RWPE2 (cell line): ENCODE measurements at regions not wholly inside any gene's neighbourhood (a gene's known extent, or its start where the extent isn't known, plus 50 kb on each side); places are given as distances from the start of the nearest gene placed in this dataset.

Experiments
- ATAC-seq: fragments of 200-7000 bp; cut with Tn5 transposase; 3 replicates; pipeline ENCODE4 v1.9.1; 2021; ENCODE audit warnings: low read depth
- DNase-seq: peaks from one replicate; pipeline ENCODE4 v3.0.0-alpha.2; 2020; ENCODE audit warnings: low spot score
- H3K27ac ChIP-seq: fragments of 450-650 bp; 2 replicates; pipeline ENCODE4 v1.5.1; 2017; ENCODE audit warnings: mild to moderate bottlenecking; ENCODE audit not compliant: poor library complexity, severe bottlenecking
- H3K27me3 ChIP-seq: fragments of 250-450 bp; sonication (Bioruptor Pico); 2 replicates; pipeline ENCODE4 v1.5.1; 2021; ENCODE audit warnings: mild to moderate bottlenecking, moderate library complexity; ENCODE audit not compliant: insufficient read depth, poor library complexity, severe bottlenecking
- H3K36me3 ChIP-seq: fragments of 250-450 bp; sonication (Bioruptor Pico); 2 replicates; pipeline ENCODE4 v1.5.1; 2020; ENCODE audit warnings: low read depth, mild to moderate bottlenecking, moderate library complexity
- H3K4me1 ChIP-seq: fragments of 250-450 bp; sonication (Bioruptor Pico); 2 replicates; pipeline ENCODE4 v1.5.1; 2021; ENCODE audit warnings: mild to moderate bottlenecking, moderate library complexity; ENCODE audit not compliant: insufficient read depth, poor library complexity, severe bottlenecking
- H3K4me3 ChIP-seq: fragments of 250-450 bp; sonication (Bioruptor Pico); 2 replicates; pipeline ENCODE4 v1.5.1; 2021; ENCODE audit warnings: mild to moderate bottlenecking, moderate library complexity; ENCODE audit not compliant: severe bottlenecking
- H3K9me3 ChIP-seq: fragments of 250-450 bp; sonication (Bioruptor Pico); 2 replicates; pipeline ENCODE4 v1.5.1; 2021; ENCODE audit warnings: mild to moderate bottlenecking, moderate library complexity; ENCODE audit not compliant: severe bottlenecking
- TF ChIP-seq, protein P1 (sequence below): fragments of 450-650 bp; IDR thresholded peaks from one replicate; pipeline ENCODE4 v1.5.1; 2017; ENCODE audit warnings: mild to moderate bottlenecking, moderate library complexity; ENCODE audit not compliant: poor library complexity, severe bottlenecking

DNA sequence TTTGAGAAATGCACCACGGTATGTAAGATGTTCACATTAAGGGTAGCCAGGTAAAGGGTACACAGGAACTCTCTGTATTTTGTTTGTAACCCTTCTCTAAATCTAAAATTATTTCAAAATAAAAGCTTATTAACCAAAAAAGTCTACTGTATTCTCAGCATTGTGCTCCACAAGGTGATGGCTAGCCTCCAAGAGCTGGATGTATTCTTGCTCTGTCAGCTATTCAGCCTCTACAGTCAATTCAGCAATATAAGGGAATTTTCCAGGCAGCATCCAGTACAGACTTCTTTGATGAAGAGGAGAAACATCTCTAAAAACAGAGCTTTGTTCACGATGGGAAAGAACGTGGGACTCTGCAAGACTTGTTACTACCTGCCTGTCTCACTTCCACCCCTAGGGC is 63.5 kb upstream of the MAOA start:
- TF ChIP-seq, protein P1, sequence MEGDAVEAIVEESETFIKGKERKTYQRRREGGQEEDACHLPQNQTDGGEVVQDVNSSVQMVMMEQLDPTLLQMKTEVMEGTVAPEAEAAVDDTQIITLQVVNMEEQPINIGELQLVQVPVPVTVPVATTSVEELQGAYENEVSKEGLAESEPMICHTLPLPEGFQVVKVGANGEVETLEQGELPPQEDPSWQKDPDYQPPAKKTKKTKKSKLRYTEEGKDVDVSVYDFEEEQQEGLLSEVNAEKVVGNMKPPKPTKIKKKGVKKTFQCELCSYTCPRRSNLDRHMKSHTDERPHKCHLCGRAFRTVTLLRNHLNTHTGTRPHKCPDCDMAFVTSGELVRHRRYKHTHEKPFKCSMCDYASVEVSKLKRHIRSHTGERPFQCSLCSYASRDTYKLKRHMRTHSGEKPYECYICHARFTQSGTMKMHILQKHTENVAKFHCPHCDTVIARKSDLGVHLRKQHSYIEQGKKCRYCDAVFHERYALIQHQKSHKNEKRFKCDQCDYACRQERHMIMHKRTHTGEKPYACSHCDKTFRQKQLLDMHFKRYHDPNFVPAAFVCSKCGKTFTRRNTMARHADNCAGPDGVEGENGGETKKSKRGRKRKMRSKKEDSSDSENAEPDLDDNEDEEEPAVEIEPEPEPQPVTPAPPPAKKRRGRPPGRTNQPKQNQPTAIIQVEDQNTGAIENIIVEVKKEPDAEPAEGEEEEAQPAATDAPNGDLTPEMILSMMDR: no peak
- H3K4me3 ChIP-seq: no peak overlapping the region
- no peaks in the 10 kb centered on the region for H3K36me3 ChIP-seq
- ATAC-seq (no peak), DNase-seq (no peak)
- no peaks in the 10 kb centered on the region for H3K9me3 ChIP-seq
- no peaks in the 10 kb centered on the region for H3K27me3 ChIP-seq
- H3K27ac ChIP-seq: no peak overlapping the region
- H3K4me1 ChIP-seq: peaks cover 13% of the 10 kb centered on the region

- no peaks in the 10 kb centered on the region for H3K4me1 ChIP-seq
- H3K9me3 ChIP-seq: no peaks in the 10 kb centered on the region
- no peaks in the 10 kb centered on the region for H3K27me3 ChIP-seq
- no peaks in the 10 kb centered on the region for H3K36me3 ChIP-seq
- TF ChIP-seq, protein P1: no peak
- no peak overlapping the region for H3K4me3 ChIP-seq
- no peak overlapping the region for H3K27ac ChIP-seq
- DNase-seq (no peak), ATAC-seq (no peak)
Observed at GRCh38 chrX:43595931-43596330, 60.2 kb upstream of the MAOA start.

DNA sequence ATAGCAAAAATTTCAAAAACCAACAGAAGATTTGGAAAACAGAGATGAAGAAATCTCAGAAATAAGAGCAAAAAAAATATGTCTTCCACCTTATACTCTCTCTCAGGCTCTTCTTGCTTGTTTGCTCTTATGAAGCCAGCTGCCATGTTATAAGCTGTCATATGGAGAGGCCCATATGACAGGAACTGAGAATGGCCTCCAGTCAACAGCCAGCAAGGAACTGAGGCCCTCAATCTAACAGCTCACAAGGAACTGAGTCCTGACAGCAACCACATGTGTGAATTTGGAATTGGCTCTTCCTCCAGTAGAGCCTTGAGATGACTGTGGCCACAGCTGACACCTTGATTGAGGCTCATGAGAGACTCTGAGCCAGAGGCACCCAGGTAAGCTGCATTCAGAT is 51.3 kb upstream of the MAOA start:
- H3K4me1 ChIP-seq: no peaks in the 10 kb centered on the region
- no peak for ATAC-seq
- no peaks in the 10 kb centered on the region for H3K27me3 ChIP-seq
- no peaks in the 10 kb centered on the region for H3K36me3 ChIP-seq
- no peak overlapping the region for H3K4me3 ChIP-seq
- H3K27ac ChIP-seq: no peak overlapping the region
- no peaks in the 10 kb centered on the region for H3K9me3 ChIP-seq
- TF ChIP-seq, protein P1: no peak
- no peak for DNase-seq

DNA sequence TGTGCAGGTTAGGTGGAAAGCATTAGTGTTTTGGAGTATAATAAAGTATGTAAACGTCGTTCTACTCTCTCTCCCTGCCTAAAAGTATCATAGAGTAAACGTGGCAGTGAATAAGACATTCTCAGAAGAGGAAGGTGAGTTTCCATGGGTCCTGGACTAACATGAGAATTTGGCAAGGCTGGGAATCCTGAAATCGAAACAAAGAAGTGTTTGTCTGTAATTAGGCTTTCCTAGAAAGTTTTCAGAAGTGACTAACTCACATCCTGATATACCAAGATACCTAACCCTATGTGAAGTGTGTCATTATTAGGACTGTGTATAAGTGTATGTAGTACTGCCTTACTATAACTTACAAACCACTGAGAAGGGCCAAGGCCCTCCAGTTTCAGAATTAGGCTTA is 50.7 kb upstream of the MAOA start:
- Histone ChIP-seq H3K4me3 (no peak overlapping the region), H3K4me1 (no peaks in the 10 kb centered on the region), H3K27ac (no peak overlapping the region), H3K27me3 (no peaks in the 10 kb centered on the region), H3K9me3 (no peaks in the 10 kb centered on the region), H3K36me3 (no peaks in the 10 kb centered on the region)
- TF ChIP-seq, protein P1: no peak
- ATAC-seq: no peak
- no peak for DNase-seq
